ENCODE measurements at regions not wholly inside any gene's neighbourhood (a gene's known extent, or its start where the extent isn't known, plus 50 kb on each side); places are given as distances from the start of the nearest gene placed in this dataset.

- ATAC-seq: no peak
- no peak for FAIRE-seq
- DNase-seq (ENCODE audit: low read depth in 1 of 2, low spot score in 1 of 2): no peak
These were observed 97.5 kb upstream of the SPATA12 start for GRCh38 chr3:56962922-56963321.

GRCh38 chr3:56962206-56962605 is 98.3 kb upstream of the SPATA12 start:
- no peak overlapping the region for H3K4me2 ChIP-seq
- no peaks in the 10 kb centered on the region for H3K4me1 ChIP-seq
- ChIA-PET CTCF (interaction anchor here (2.6 kb wide), 1 partner anchor 8 kb away, joined by 8 read pairs; no protein-coding TSS in a partner anchor), POLR2A (no interaction called here)
- no peak for TF ChIP-seq CTCF (IDR thresholded peaks at IDR 0.05)
- peak; percentile 92 for TF ChIP-seq MAFK (IDR thresholded peaks at IDR 0.05; ENCODE audit: partially characterized antibody)
- no peak overlapping the region for H3K4me3 ChIP-seq
- ATAC-seq: no peak
- no peak overlapping the region for H3K27ac ChIP-seq
- no peak for FAIRE-seq
- DNase-seq (ENCODE audit: low read depth in 1 of 2, low spot score in 1 of 2): no peak
- 86% methylated on average over 3 of the region's 3 CpGs for WGBS (ENCODE audit: missing lambda C conversion rate)
- no peaks in the 10 kb centered on the region for H3K9me3 ChIP-seq

More at GRCh38 chr3:56962922-56963321, 97.5 kb upstream of the SPATA12 start:
- no peak overlapping the region for H3K4me2 ChIP-seq
- H3K9me3 ChIP-seq: no peaks in the 10 kb centered on the region
- no peak overlapping the region for H3K27ac ChIP-seq
- H3K4me1 ChIP-seq: no peaks in the 10 kb centered on the region
- POLR2A ChIA-PET: no interaction called here
- H3K4me3 ChIP-seq: no peak overlapping the region
- TF ChIP-seq HOXA7 (CRISPR knock-in tag; IDR thresholded peaks at IDR 0.05) (no peak), MYC (IDR thresholded peaks at IDR 0.05; ENCODE audit: borderline replicate concordance, low read length) (no peak), PHF8 (IDR thresholded peaks at IDR 0.05; ENCODE audit: borderline replicate concordance, low read depth) (no peak), POLR2AphosphoS2 (conservative IDR thresholded peaks at IDR 0.05; ENCODE audit: low read length) (no peak), CTCF (IDR thresholded peaks at IDR 0.05) (no peak), ESRRA (IDR thresholded peaks at IDR 0.05; ENCODE audit: borderline replicate concordance, low read length) (no peak), MAFK (IDR thresholded peaks at IDR 0.05; ENCODE audit: partially characterized antibody) (no peak), CHD4 (IDR thresholded peaks at IDR 0.05; ENCODE audit: borderline replicate concordance) (no peak), TFCP2L1 (CRISPR knock-in tag; IDR thresholded peaks at IDR 0.05) (no peak), FOSB (CRISPR knock-in tag; IDR thresholded peaks at IDR 0.05) (no peak), NPAS2 (CRISPR knock-in tag; IDR thresholded peaks at IDR 0.05; ENCODE audit: borderline replicate concordance) (no peak), RNF2 (IDR thresholded peaks at IDR 0.05; ENCODE audit: borderline replicate concordance, low read depth) (no peak), HOXB13 (CRISPR knock-in tag; IDR thresholded peaks at IDR 0.05; ENCODE audit: low read depth) (no peak), HOXB5 (CRISPR knock-in tag; IDR thresholded peaks at IDR 0.05) (no peak), TP53 (CRISPR knock-in tag; IDR thresholded peaks at IDR 0.05) (no peak)
- TF ChIP-seq, protein P1, sequence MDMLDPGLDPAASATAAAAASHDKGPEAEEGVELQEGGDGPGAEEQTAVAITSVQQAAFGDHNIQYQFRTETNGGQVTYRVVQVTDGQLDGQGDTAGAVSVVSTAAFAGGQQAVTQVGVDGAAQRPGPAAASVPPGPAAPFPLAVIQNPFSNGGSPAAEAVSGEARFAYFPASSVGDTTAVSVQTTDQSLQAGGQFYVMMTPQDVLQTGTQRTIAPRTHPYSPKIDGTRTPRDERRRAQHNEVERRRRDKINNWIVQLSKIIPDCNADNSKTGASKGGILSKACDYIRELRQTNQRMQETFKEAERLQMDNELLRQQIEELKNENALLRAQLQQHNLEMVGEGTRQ (IDR thresholded peaks at IDR 0.05): no peak
- CTCF ChIA-PET: interaction anchor here (1.3 to 2.6 kb wide), 3 partner anchors 9 to 259 kb away, joined by 3 to 8 read pairs (median 5); no protein-coding TSS in a partner anchor
- 93% methylated on average over 2 of the region's 2 CpGs for WGBS (ENCODE audit: missing lambda C conversion rate)

DNA sequence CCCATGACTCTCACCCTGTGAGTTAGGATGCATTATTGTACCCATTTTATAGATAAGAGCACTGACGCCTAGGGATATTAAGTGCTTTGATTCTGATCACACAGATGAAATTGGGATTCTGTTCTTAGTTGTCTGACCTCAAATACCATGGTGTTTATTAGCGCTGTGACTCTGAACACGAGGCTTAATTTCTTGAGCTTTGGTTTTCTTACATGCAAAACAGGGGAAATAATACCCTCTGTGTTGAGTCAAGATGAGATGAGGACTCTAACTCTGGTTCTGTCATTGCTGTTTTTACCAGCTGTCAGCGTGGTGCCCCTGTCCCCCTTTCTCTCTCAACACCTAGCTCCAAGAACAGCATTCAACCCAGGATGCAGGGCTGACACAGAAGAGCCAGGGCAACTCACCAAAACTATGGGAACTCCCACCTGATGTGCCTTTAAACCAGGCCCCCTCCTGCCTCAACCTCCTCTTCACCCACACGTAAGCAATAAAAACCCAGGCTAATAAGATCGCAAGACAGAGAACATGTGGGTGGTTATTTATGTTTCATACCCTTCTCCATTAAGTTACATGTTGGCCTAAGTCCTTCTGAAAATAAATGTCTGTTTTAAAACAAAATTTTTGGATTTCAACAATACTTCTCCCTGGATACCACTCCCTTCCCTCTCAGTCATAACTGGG is 100.1 kb upstream of the SPATA12 start:
- ChIA-PET CTCF (interaction anchor here (1.8 kb wide), 1 partner anchor 258 kb away, joined by 3 read pairs; no protein-coding TSS in a partner anchor), POLR2A (no interaction called here)
- H3K9me3 ChIP-seq: no peaks in the 10 kb centered on the region
- FAIRE-seq: no peak
- no peak for DNase-seq (ENCODE audit: low read depth in 1 of 2, low spot score in 1 of 2)
- H3K4me3 ChIP-seq: no peak overlapping the region
- no peak for ATAC-seq
- WGBS (ENCODE audit: missing lambda C conversion rate): 62% methylated on average over 6 of the region's 6 CpGs
- no peaks in the 10 kb centered on the region for H3K4me1 ChIP-seq
- no peak overlapping the region for H3K27ac ChIP-seq
- H3K4me2 ChIP-seq: no peak overlapping the region
- TF ChIP-seq CEBPB (IDR thresholded peaks at IDR 0.05) (no peak), NFE2L2 (conservative IDR thresholded peaks at IDR 0.05; ENCODE audit: low read length) (no peak), MAX (IDR thresholded peaks at IDR 0.05) (no peak), RAD21 (conservative IDR thresholded peaks at IDR 0.05 in 1 of 2, IDR thresholded peaks at IDR 0.05 in 1 of 2) (no peak), CBX8 (IDR thresholded peaks at IDR 0.05) (no peak), BHLHE40 (IDR thresholded peaks at IDR 0.05; ENCODE audit: low read depth, low read length) (no peak), HOXA7 (CRISPR knock-in tag; IDR thresholded peaks at IDR 0.05) (no peak)
- TF ChIP-seq, protein P2, sequence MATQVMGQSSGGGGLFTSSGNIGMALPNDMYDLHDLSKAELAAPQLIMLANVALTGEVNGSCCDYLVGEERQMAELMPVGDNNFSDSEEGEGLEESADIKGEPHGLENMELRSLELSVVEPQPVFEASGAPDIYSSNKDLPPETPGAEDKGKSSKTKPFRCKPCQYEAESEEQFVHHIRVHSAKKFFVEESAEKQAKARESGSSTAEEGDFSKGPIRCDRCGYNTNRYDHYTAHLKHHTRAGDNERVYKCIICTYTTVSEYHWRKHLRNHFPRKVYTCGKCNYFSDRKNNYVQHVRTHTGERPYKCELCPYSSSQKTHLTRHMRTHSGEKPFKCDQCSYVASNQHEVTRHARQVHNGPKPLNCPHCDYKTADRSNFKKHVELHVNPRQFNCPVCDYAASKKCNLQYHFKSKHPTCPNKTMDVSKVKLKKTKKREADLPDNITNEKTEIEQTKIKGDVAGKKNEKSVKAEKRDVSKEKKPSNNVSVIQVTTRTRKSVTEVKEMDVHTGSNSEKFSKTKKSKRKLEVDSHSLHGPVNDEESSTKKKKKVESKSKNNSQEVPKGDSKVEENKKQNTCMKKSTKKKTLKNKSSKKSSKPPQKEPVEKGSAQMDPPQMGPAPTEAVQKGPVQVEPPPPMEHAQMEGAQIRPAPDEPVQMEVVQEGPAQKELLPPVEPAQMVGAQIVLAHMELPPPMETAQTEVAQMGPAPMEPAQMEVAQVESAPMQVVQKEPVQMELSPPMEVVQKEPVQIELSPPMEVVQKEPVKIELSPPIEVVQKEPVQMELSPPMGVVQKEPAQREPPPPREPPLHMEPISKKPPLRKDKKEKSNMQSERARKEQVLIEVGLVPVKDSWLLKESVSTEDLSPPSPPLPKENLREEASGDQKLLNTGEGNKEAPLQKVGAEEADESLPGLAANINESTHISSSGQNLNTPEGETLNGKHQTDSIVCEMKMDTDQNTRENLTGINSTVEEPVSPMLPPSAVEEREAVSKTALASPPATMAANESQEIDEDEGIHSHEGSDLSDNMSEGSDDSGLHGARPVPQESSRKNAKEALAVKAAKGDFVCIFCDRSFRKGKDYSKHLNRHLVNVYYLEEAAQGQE (IDR thresholded peaks at IDR 0.05): no peak
